NCI-H146 treated with DMSO at 0.1 percent for 48 hours (cell line): ENCODE measurements at regions not wholly inside any gene's neighbourhood (a gene's known extent, or its start where the extent isn't known, plus 50 kb on each side); places are given as distances from the start of the nearest gene placed in this dataset.
"Not testable (repeated sequence)": the region's sequence is repeated elsewhere in the genome, so short reads cannot be mapped to it uniquely, and the experiment has no call there.

Source experiments
- DNase-seq: peaks from one replicate; lab custom pipeline; 2025; ENCODE audit not compliant: unreplicated experiment; lab: John Stamatoyannopoulos, UW

- DNase-seq, result no peak
Measured at GRCh38 chr6:115873901-115874300, 186.8 kb downstream of the FRK start.

- no peak for DNase-seq
Measured at GRCh38 chr6:115870464-115870863, 190.2 kb downstream of the FRK start.

GRCh38 chr6:115865914-115866313, 194.8 kb downstream of the FRK start:
- no peak for DNase-seq

DNA sequence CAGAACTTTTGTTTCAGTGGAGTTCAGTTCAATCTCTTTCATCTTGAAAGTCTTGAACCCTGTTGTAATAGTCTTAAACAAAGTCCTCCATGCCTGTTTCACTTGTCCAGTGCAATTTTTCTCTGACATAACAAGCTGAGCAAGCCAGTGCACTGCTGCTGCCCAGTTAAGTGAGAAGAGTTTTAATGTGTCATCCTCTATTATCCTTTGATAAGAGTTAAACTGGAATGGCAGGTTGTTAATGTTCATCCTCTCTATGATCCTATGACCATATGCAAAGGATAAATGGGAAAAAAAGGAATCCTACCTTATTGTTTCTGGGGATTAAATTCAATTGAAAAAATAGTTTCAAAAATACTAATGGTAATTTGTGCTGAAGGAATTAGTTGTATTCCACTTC, 197.5 kb downstream of the FRK start:
- DNase-seq, result no peak

DNA sequence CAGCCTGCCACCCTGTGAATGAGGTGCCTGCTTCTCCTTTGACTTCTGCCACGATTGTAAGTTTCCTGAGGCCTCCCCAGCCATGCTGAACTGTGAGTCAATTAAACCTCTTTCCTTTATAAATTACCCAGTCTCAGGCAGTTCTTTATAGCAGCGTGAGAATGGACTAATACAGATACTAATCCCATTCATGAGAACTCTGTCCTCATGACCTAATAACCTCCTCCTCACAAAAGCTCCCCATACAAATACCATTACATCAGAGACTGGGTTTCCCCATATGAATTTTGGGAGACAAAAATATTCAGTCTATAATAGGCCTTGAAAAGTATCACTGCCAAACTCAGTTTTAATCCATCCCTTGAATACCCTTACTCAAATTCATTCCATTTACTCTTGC, 199.0 kb downstream of the FRK start:
- DNase-seq, result not testable (repeated sequence)

DNA sequence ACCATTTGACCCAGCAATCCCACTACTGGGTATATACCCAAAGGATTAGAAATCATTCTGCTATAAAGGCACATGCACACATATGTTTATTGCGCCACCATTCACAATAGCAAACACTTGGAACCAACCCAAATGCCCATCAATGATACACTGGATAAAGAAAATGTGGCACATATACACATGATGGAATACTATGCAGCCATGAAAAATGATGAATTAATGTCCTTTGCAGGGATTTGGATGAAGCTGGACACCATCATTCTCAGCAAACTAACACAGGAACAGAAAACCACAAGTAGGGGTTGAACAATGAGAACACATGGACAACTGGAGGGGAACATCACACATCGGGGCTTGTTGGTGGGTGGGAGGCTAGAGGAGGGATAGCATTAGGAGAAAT, 201.1 kb downstream of the FRK start:
- not testable (repeated sequence) for DNase-seq

GRCh38 chr6:115854866-115855665, 205.6 kb downstream of the FRK start:
- DNase-seq, result no peak

DNA sequence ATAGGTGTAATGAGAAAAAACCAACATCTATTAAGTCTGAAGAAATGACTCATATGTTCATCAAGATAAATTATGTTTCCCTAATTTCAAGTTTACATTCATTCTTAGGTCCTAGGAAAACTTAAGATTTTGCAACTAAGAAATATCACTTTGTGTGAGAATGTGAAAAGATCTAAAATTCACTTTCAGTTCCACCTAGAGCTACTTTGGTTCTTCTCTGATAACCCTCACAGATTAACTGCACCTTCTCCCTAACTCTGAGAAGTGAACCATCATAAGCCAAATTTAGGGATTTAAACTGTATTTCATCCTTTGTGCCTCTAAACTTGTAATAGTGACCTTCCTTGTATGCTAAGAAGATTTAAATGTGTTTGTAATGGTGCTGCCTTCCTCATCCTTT, 213.0 kb downstream of the FRK start:
- no peak for DNase-seq

GRCh38 chr6:115843945-115844344, 216.7 kb downstream of the FRK start:
- no peak for DNase-seq

- DNase-seq, result no peak
Measured at GRCh38 chr6:115842338-115842737, 218.4 kb downstream of the FRK start.

- no peak for DNase-seq
Measured at GRCh38 chr6:115839583-115840181, 221.0 kb downstream of the FRK start.

DNA sequence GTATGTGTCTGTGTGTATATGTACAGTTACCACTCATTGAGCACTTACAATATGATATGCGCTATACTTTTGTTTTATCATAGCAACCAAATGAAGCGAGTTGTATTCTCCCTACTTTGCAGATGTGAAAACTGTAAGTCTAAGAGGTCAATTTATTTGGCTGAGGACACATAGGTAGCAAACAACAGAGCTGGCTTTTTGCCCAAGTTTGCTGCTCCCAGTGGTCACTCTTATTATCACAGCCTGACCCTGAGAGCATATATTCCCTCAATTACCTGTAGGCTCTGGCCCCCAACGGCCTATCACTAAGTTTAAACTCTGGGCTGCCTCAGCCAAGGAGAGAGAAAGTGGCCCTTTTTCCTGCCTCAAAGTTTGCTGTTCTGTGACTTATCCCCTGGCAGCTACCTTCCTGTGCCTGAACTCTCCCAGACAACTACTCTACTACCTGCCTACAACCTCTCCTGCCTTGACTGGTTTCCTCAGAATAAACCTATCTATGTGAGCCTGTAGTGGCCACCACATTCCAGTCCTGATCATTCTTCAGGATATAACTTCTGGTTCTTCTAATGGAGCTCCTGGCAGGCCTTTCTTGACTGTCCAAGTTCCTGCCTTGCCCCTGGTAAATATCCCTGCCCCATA, 221.8 kb downstream of the FRK start:
- no peak for DNase-seq

DNA sequence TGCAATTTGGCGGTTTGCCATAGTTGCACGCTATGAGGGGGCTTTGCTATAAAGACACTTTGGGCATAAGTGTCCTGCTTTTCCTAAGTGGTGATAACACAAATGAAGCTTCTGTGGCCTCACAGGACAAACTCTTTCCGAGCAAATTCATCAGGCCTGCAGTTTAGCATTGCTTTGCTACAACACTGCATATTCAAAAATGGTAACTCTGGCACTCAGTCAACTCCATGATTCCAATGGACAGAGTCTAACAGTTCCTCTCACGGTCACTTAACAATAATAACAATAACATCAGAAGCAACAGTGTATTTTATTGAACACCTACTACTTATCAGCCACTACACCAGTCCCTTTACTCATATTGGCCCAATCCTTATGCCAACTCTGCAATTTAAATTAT, 222.5 kb downstream of the FRK start:
- DNase-seq, result no peak

DNA sequence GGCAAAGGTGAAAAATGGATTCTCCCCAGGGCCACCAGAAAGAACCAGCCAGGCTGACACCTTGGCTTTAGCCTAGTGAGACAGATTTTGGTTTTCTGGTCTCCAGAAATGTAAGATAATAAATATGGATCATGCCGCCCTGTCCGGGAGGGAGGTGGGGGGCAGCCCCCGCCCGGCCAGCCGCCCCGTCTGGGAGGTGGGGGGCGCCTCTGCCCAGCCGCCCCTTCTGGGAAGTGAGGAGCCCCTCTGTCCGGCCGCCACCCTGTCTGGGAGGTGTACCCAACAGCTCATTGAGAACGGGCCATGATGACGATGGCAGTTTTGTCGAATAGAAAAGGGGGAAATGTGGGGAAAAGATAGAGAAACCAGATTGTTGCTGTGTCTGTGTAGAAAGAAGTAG, 224.3 kb downstream of the FRK start:
- not testable (repeated sequence) for DNase-seq

GRCh38 chr6:115835314-115835713, 225.4 kb downstream of the FRK start:
- no peak for DNase-seq

DNA sequence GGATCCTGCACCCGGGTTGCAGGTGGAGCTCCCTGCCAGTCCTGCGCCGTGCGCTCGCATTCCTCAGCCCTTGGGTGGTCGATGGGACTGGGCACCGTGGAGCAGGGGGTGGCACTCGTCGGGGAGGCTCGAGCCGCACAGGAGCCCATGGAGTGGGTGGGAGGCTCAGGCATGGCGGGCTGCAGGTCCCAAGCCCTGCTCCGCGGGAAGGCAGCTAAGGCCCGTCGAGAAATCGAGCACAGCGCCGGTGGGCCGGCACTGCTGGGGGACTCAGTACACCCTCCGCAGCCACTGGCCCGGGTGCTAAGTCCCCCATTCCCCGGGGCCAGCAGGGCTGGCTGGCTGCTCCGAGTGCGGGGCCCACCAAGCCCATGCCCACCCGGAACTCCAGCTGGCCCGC, 226.1 kb downstream of the FRK start:
- DNase-seq, result not testable (repeated sequence)

GRCh38 chr6:115832786-115833185, 227.9 kb downstream of the FRK start:
- no peak for DNase-seq

DNA sequence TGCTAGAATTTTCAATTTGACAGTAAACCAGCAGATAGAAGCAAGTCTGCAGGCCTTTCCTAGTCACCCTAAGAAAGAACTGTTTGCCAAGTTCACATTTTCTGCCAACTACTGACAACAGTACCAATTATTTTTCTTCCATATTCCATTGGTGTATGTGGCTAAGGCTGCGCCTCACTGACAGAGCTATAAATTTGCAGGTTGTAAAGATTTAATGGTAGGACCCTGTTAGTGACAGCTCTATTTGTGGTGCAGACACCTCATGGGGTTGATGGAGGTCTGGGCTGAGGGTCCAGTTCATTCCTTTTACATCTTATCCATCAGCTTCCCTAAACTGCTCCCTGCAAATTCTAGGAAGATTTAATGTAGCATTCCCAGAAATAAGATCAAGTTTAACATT, 228.5 kb downstream of the FRK start:
- DNase-seq, result no peak

DNA sequence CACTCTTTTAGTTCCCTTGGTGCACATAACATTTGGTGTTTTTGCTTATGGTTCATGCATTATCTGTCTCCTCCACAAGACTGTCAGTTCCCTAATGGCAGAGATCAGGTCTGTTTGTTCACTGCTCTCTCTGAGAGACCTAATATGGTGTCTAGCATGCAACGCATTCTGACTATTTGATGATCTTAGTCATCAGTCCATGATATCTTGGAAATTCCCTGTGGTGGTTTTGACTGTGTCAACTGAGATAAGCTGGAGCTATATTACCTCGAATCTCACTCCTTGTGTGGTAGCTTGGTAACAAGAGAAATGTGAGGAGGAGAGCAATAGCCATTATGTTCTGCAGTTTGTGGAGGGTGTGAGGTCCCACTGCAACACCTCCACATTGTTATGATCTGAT, 229.8 kb downstream of the FRK start:
- DNase-seq, result peak; percentile 17

DNA sequence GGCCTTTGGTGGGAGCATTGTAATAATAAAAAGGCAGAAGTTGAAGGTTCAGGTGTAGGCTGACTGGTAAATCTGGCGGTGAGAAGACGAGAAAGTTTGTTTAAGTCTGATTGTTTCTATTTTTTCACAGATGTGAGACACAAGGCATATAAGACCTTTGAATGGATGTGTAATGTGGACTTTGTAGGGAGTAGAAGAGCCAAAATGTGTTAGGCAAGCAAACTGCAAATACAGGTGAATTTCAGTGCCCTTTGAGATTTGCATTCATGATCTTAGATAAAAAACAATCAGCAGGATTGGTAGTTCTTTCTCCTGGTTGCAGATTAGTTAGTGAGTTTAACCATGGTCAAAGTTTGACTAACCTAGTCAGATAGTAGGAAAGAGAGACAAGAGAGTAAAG, 238.9 kb downstream of the FRK start:
- DNase-seq, result no peak

DNA sequence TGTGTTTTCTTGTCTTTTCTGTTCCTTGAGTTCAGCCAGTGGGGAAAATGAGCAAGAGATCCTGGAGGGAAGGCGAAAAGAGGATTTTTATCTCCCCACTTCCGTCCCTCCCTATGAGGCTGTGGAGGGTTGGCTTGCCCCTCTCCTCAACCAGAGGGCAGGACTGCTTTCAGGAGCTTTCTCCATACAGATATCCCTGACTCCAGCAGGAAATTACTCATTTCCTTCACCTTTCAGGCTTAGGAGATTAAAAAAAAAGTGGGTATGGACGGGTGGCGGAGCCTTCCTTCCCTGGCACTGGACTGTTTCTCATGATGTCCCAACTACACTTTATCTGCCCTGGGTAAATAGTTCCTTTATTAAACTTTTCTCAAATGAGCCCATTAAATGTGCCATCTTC, 241.2 kb downstream of the FRK start:
- DNase-seq, result no peak

DNA sequence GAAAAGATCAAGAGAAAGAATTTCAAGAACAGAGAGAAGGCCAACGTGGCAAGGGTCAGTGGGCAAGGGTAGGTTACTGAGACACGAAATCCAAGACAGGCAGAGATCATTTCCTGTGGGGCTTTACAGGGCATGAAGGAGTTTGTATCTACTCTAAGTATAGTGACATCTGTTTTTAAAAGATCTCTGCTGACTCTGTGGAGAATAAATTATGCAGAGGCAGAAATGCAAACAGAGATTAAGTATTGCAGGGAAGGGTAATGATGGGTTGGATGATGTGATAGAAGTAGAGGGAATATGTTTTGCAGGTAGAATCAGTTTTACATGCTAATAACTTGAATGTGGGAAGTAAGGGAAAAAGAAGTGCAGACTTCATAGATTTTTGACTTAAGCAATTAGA, 243.5 kb downstream of the FRK start:
- DNase-seq, result no peak
